Osteocyte (in vitro differentiated cells): ENCODE measurements at regions not wholly inside any gene's neighbourhood (a gene's known extent, or its start where the extent isn't known, plus 50 kb on each side); places are given as distances from the start of the nearest gene placed in this dataset.

Experiments used
- DNase-seq: peaks from one replicate; pipeline ENCODE4 v3.0.0; 2021; ENCODE audit warnings: mixed read lengths; ENCODE audit not compliant: unreplicated experiment; ENCODE audit errors: extremely low spot score
- H3K27ac Mint-ChIP-seq: one replicate; pipeline ENCODE4 v1.8.0; 2021; ENCODE audit warnings: mild to moderate bottlenecking, mixed read lengths; ENCODE audit not compliant: unreplicated experiment
- H3K27me3 Mint-ChIP-seq: one replicate; pipeline ENCODE4 v1.8.0; 2021; ENCODE audit warnings: mixed read lengths; ENCODE audit not compliant: unreplicated experiment
- H3K36me3 Mint-ChIP-seq: one replicate; pipeline ENCODE4 v1.8.0; 2021; ENCODE audit warnings: mixed read lengths; ENCODE audit not compliant: unreplicated experiment
- H3K4me1 Mint-ChIP-seq: one replicate; pipeline ENCODE4 v1.8.0; 2021; ENCODE audit warnings: mixed read lengths; ENCODE audit not compliant: unreplicated experiment
- H3K4me3 Mint-ChIP-seq: one replicate; pipeline ENCODE4 v1.8.0; 2021; ENCODE audit warnings: mild to moderate bottlenecking, moderate library complexity, mixed read lengths; ENCODE audit not compliant: unreplicated experiment
- H3K9me3 Mint-ChIP-seq: one replicate; pipeline ENCODE4 v1.8.0; 2021; ENCODE audit warnings: mixed read lengths; ENCODE audit not compliant: unreplicated experiment
- CTCF ChIP-seq: fragments of 200-600 bp; sonication (generic); IDR thresholded peaks from 2 replicates; pipeline ENCODE4 v1.5.0; 2021; ENCODE audit warnings: antibody characterized with exemption, mild to moderate bottlenecking, moderate library complexity

DNA sequence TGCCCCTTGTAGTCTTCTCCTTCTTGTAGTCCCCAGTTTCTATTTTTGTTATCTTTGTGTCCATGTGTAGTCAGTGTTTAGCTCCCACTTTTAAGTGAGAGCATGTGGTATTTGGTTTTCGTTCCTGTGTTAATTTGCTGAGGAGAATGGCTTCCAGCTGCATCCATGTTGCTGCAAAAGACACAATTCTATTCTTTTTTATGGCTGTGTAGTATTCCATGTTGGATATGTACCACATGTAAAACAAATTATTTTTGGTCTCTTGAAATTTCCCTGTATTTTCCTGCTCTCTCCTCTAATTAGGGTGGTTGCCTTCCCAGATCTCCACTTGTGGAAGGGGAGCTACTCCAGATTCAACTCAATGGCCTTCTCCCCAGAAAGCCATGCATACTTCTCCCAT lies 813.8 kb downstream of the UQCRFS1 start:
- no peak for TF ChIP-seq CTCF
- DNase-seq: no peak
- no peak overlapping the region for H3K4me3 Mint-ChIP-seq
- H3K4me1 Mint-ChIP-seq: no peaks in the 10 kb centered on the region
- H3K27ac Mint-ChIP-seq: no peak overlapping the region
- H3K9me3 Mint-ChIP-seq: peaks cover 31% of the 10 kb centered on the region
- H3K36me3 Mint-ChIP-seq: no peaks in the 10 kb centered on the region
- no peaks in the 10 kb centered on the region for H3K27me3 Mint-ChIP-seq

DNA sequence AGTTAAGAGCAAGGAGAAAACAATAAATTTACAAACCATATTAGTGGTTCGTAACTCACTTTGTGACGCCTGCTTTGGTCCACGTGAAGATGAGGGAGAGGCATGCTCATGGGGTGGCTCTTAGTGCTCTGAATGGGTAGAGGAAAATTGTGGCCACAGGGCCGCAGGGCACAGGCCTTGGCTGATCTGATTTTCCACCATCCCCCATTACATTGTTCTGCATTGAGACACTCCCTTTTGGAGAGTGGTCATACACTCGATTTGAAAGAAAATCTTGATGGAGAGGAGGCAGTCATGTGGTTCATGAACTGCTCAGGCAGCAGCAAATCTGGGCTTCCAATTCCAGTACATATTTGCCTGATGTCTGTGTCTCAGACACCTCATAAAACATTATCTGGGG lies 815.2 kb downstream of the UQCRFS1 start:
- Mint-ChIP-seq H3K27ac (no peak overlapping the region), H3K4me3 (no peak overlapping the region), H3K27me3 (no peaks in the 10 kb centered on the region), H3K9me3 (peaks cover 28% of the 10 kb centered on the region), H3K4me1 (no peaks in the 10 kb centered on the region), H3K36me3 (no peaks in the 10 kb centered on the region)
- peak; percentile 40 for DNase-seq
- no peak for TF ChIP-seq CTCF

GRCh38 chr19:28397306-28397705 lies 815.6 kb downstream of the UQCRFS1 start:
- peak; percentile 54 for DNase-seq
- H3K4me1 Mint-ChIP-seq: no peaks in the 10 kb centered on the region
- H3K27me3 Mint-ChIP-seq: no peaks in the 10 kb centered on the region
- H3K4me3 Mint-ChIP-seq: no peak overlapping the region
- no peaks in the 10 kb centered on the region for H3K36me3 Mint-ChIP-seq
- peaks cover 28% of the 10 kb centered on the region for H3K9me3 Mint-ChIP-seq
- no peak for TF ChIP-seq CTCF
- H3K27ac Mint-ChIP-seq: no peak overlapping the region

- Mint-ChIP-seq H3K27me3 (no peaks in the 10 kb centered on the region), H3K36me3 (no peaks in the 10 kb centered on the region)
These were observed 816.6 kb downstream of the UQCRFS1 start for GRCh38 chr19:28396287-28396831.

DNA sequence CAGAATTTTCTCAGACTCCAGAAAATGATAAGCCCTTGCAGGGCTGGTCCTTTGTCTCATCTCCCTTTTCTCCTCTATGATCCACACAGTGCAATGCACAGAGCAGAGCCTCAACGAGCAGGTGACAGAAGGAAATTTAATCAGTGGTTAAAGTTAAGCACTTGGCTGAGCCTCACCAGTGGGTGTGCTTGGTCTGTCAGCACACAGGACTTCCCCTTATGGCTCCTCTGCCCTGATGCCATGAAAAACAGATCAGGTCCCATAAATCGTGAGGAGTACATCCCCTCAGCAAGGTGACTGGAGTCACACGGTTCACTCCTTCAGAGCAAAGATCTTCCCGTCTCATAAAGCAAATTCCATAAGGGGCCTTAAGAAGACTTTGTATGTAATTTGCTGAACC lies 818.2 kb downstream of the UQCRFS1 start:
- DNase-seq: peak; percentile 38
- TF ChIP-seq CTCF: no peak
- Mint-ChIP-seq H3K4me1 (no peaks in the 10 kb centered on the region), H3K27ac (no peak overlapping the region), H3K9me3 (peaks cover 29% of the 10 kb centered on the region), H3K27me3 (no peaks in the 10 kb centered on the region), H3K36me3 (no peaks in the 10 kb centered on the region), H3K4me3 (no peak overlapping the region)

More at GRCh38 chr19:28396287-28396831, 816.6 kb downstream of the UQCRFS1 start:
- Mint-ChIP-seq H3K4me3 (no peak overlapping the region), H3K9me3 (peaks cover 28% of the 10 kb centered on the region), H3K27ac (no peak overlapping the region), H3K4me1 (no peaks in the 10 kb centered on the region)
- no peak for TF ChIP-seq CTCF
- DNase-seq: peak; percentile 70
